Thoracic aorta (tissue), 2 donors: ENCODE measurements at regions not wholly inside any gene's neighbourhood (a gene's known extent, or its start where the extent isn't known, plus 50 kb on each side); places are given as distances from the start of the nearest gene placed in this dataset.
"Not testable (repeated sequence)": the region's sequence is repeated elsewhere in the genome, so short reads cannot be mapped to it uniquely, and the experiment has no call there.

Experiments
- ATAC-seq: fragments of 150-250 bp; one replicate; pipeline ENCODE4 v1.8.0; 2017; ENCODE audit warnings: low read depth; ENCODE audit not compliant: insufficient number of reproducible peaks, low FRiP score
- DNase-seq: peaks from one replicate; pipeline ENCODE4 v3.0.0-alpha.2; 2020; ENCODE audit warnings: low spot score
- H3K27ac ChIP-seq, 2 donors: fragments of 200-600 bp; sonication (generic); 1 replicate in 1 of 2; 2 replicates in 1 of 2; pipeline ENCODE4 v1.5.1; 2016; ENCODE audit warnings: mild to moderate bottlenecking in 2 of 2, moderate library complexity in 2 of 2
- H3K27me3 ChIP-seq: fragments of 200-600 bp; sonication (generic); replicated peaks from 2 replicates; pipeline ENCODE4 v1.6.0; 2016; ENCODE audit warnings: mild to moderate bottlenecking; ENCODE audit not compliant: insufficient read depth
- H3K36me3 ChIP-seq: fragments of 200-600 bp; sonication (generic); one replicate; pipeline ENCODE4 v1.5.1; 2016
- H3K4me1 ChIP-seq, 2 donors: fragments of 200-600 bp; sonication (generic); 1 replicate in 1 of 2; 2 replicates in 1 of 2; pipeline versions ENCODE4 v1.5.1 to v1.6.0; 2016; ENCODE audit warnings: low read depth in 2 of 2, mild to moderate bottlenecking in 1 of 2; ENCODE audit not compliant: control insufficient read depth in 1 of 2
- H3K4me3 ChIP-seq: fragments of 200-600 bp; sonication (generic); 2 replicates; pipeline ENCODE4 v1.5.1; 2016; ENCODE audit warnings: mild to moderate bottlenecking
- H3K9me3 ChIP-seq: fragments of 200-600 bp; sonication (generic); 2 replicates; pipeline ENCODE4 v1.5.1; 2016
- TF ChIP-seq, protein P1 (sequence below): fragments of 200-600 bp; sonication (generic); IDR thresholded peaks from one replicate; pipeline ENCODE4 v1.5.1; 2019; ENCODE audit warnings: antibody characterized with exemption

GRCh38 chr4:127335732-127336131 is 297.0 kb upstream of the INTU start:
- H3K36me3 ChIP-seq = no peaks in the 10 kb centered on the region
- TF ChIP-seq, protein P1, sequence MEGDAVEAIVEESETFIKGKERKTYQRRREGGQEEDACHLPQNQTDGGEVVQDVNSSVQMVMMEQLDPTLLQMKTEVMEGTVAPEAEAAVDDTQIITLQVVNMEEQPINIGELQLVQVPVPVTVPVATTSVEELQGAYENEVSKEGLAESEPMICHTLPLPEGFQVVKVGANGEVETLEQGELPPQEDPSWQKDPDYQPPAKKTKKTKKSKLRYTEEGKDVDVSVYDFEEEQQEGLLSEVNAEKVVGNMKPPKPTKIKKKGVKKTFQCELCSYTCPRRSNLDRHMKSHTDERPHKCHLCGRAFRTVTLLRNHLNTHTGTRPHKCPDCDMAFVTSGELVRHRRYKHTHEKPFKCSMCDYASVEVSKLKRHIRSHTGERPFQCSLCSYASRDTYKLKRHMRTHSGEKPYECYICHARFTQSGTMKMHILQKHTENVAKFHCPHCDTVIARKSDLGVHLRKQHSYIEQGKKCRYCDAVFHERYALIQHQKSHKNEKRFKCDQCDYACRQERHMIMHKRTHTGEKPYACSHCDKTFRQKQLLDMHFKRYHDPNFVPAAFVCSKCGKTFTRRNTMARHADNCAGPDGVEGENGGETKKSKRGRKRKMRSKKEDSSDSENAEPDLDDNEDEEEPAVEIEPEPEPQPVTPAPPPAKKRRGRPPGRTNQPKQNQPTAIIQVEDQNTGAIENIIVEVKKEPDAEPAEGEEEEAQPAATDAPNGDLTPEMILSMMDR = no peak
- H3K4me3 ChIP-seq = no peak overlapping the region
- ATAC-seq = no peak
- DNase-seq = no peak
- no peaks in the 10 kb centered on the region for H3K9me3 ChIP-seq
- H3K27ac ChIP-seq = no peak overlapping the region
- no peaks in the 10 kb centered on the region for H3K4me1 ChIP-seq
- H3K27me3 ChIP-seq = no peaks in the 10 kb centered on the region

- H3K4me1 ChIP-seq, DNase-seq, ATAC-seq, H3K9me3 ChIP-seq, H3K27ac ChIP-seq, H3K27me3 ChIP-seq, H3K36me3 ChIP-seq, H3K4me3 ChIP-seq: not testable (repeated sequence)
Measured at GRCh38 chr4:127343123-127343522, 289.6 kb upstream of the INTU start.

GRCh38 chr4:127344071-127344470 is 288.7 kb upstream of the INTU start:
- H3K4me3 ChIP-seq = no peak overlapping the region
- H3K9me3 ChIP-seq = no peaks in the 10 kb centered on the region
- DNase-seq = no peak
- no peaks in the 10 kb centered on the region for H3K4me1 ChIP-seq
- H3K27me3 ChIP-seq = no peaks in the 10 kb centered on the region
- TF ChIP-seq, protein P1 = no peak
- no peak for ATAC-seq
- no peak overlapping the region for H3K27ac ChIP-seq
- H3K36me3 ChIP-seq = no peaks in the 10 kb centered on the region

DNA sequence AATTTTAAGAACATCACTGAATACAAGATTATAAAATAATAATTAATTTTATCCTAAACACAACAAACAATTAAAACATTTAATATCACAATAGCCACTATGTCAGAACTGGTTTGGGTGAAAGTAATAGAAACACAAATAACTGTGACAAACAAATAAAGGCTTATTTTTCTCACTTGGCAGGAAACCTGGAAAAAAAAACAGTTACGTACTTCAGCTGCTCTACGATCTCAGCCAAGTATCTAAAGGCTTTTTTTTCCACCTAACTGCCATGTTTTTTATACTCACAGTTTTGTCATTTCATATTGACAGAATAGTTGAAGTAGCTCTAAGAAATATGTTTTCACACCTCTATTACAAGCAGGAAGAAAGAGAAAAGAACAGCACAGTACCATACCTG is 284.8 kb upstream of the INTU start:
- no peak for DNase-seq
- Histone ChIP-seq H3K4me3 (no peak overlapping the region), H3K27me3 (no peaks in the 10 kb centered on the region), H3K36me3 (no peaks in the 10 kb centered on the region), H3K27ac (no peak overlapping the region), H3K9me3 (no peaks in the 10 kb centered on the region), H3K4me1 (peaks cover 4 to 8% of the 10 kb centered on the region in 2 donors)
- TF ChIP-seq, protein P1 = no peak
- ATAC-seq = no peak

DNA sequence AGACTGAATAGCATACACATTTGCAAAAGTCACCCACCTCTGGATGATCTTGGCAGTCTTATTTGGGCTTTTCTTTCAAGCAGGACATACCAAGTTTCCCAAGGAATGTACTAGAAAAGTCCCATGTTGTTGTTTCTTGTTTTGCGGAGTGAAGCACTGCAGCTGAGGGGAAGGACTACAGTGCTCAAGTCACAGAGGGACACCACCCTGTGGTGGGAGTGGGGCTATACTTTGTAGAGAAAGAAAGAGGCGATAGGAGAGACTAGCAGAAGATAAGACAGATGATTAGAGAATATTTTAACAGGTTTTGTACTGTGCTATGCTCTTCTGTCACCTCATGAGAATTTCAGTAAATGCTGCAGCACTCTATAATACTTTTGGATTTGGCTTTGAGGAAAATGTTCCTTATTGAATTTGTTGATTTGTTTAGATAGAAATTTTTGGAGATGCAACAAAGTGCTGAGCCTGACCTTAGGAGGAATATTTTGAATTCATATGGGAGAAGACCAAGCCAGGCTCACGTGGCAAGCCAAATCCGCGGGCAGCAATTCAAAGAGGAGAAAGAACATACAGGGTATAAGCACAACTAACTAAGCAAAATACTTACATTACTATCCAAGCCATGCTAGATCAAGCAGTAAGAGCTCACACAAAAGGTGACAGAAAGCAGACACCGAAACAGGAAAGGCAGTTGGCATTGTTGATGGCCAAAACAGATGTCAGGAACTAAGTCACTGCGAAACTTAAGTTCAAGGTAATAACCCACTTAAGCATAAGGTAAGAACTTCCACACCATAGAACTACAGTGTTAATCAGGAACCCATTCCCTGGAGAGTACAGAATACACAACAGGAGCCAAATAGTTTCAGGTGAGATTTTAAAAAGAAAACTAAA is 280.3 kb upstream of the INTU start:
- H3K36me3 ChIP-seq = no peaks in the 10 kb centered on the region
- no peak overlapping the region for H3K27ac ChIP-seq
- no peak for ATAC-seq

More for the DNA sequence above, 280.3 kb upstream of the INTU start:
- H3K4me1 ChIP-seq = peaks cover 8 to 21% of the 10 kb centered on the region in 2 donors
- no peak for DNase-seq
- no peaks in the 10 kb centered on the region for H3K9me3 ChIP-seq
- no peak overlapping the region for H3K4me3 ChIP-seq
- H3K27me3 ChIP-seq = no peaks in the 10 kb centered on the region
- TF ChIP-seq, protein P1 = no peak
